Parathyroid adenoma (tissue), 2 donors: ENCODE measurements at regions not wholly inside any gene's neighbourhood (a gene's known extent, or its start where the extent isn't known, plus 50 kb on each side); places are given as distances from the start of the nearest gene placed in this dataset.

Experiments used
- H2AFZ ChIP-seq: fragments of 300-600 bp; sonication (generic); one replicate; pipeline ENCODE4 v1.7.0; 2017; ENCODE audit warnings: antibody characterized with exemption, mild to moderate bottlenecking
- H3K27ac ChIP-seq: fragments of 300-600 bp; sonication (generic); one replicate; pipeline ENCODE4 v1.7.0; 2017
- H3K27me3 ChIP-seq: fragments of 300-600 bp; sonication (generic); one replicate; pipeline ENCODE4 v1.7.0; 2017; ENCODE audit warnings: low read length; ENCODE audit not compliant: control insufficient read depth, insufficient read depth
- H3K36me3 ChIP-seq: fragments of 300-600 bp; sonication (generic); one replicate; pipeline ENCODE4 v1.7.0; 2017; ENCODE audit warnings: low read length; ENCODE audit not compliant: control insufficient read depth, insufficient read depth
- H3K4me1 ChIP-seq: fragments of 300-600 bp; sonication (generic); one replicate; pipeline ENCODE4 v1.7.0; 2017; ENCODE audit warnings: control low read depth
- H3K4me2 ChIP-seq: fragments of 300-600 bp; sonication (generic); one replicate; pipeline ENCODE4 v1.7.0; 2017; ENCODE audit warnings: low read length
- H3K4me3 ChIP-seq: fragments of 300-600 bp; sonication (generic); one replicate; pipeline ENCODE4 v1.7.0; 2017; ENCODE audit warnings: low read depth, low read length
- H3K79me2 ChIP-seq: fragments of 300-600 bp; sonication (generic); one replicate; pipeline ENCODE4 v1.7.0; 2017; ENCODE audit warnings: control low read depth
- H3K9ac ChIP-seq: fragments of 300-600 bp; sonication (generic); one replicate; pipeline ENCODE4 v1.7.0; 2017; ENCODE audit warnings: mild to moderate bottlenecking
- H3K9me3 ChIP-seq: fragments of 300-600 bp; sonication (generic); one replicate; pipeline ENCODE4 v1.7.0; 2017; ENCODE audit warnings: low read length; ENCODE audit not compliant: control insufficient read depth
- TF ChIP-seq, protein P1 (sequence below): fragments of 300-600 bp; sonication (generic); IDR thresholded peaks from one replicate; pipeline ENCODE4 v1.7.0; 2017; ENCODE audit warnings: antibody characterized with exemption, mild to moderate bottlenecking
- donor health status: primary hyperparathyroidism.

- Histone ChIP-seq H3K4me2 (no peak overlapping the region), H3K36me3 (no peaks in the 10 kb centered on the region), H3K4me1 (no peaks in the 10 kb centered on the region), H3K27me3 (no peaks in the 10 kb centered on the region), H3K9me3 (no peaks in the 10 kb centered on the region), H3K79me2 (no peaks in the 10 kb centered on the region), H3K27ac (no peak overlapping the region), H3K4me3 (no peak overlapping the region), H3K9ac (no peak overlapping the region), H2AFZ (no peak overlapping the region)
- TF ChIP-seq, protein P1, sequence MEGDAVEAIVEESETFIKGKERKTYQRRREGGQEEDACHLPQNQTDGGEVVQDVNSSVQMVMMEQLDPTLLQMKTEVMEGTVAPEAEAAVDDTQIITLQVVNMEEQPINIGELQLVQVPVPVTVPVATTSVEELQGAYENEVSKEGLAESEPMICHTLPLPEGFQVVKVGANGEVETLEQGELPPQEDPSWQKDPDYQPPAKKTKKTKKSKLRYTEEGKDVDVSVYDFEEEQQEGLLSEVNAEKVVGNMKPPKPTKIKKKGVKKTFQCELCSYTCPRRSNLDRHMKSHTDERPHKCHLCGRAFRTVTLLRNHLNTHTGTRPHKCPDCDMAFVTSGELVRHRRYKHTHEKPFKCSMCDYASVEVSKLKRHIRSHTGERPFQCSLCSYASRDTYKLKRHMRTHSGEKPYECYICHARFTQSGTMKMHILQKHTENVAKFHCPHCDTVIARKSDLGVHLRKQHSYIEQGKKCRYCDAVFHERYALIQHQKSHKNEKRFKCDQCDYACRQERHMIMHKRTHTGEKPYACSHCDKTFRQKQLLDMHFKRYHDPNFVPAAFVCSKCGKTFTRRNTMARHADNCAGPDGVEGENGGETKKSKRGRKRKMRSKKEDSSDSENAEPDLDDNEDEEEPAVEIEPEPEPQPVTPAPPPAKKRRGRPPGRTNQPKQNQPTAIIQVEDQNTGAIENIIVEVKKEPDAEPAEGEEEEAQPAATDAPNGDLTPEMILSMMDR: no peak
Measured at GRCh38 chr17:73831699-73832098, 187.5 kb upstream of the SDK2 start.

GRCh38 chr17:73833775-73834488 is 189.7 kb upstream of the SDK2 start:
- Histone ChIP-seq H3K9ac (no peak overlapping the region), H3K36me3 (no peaks in the 10 kb centered on the region), H3K4me1 (no peaks in the 10 kb centered on the region), H3K79me2 (no peaks in the 10 kb centered on the region), H3K9me3 (no peaks in the 10 kb centered on the region), H3K27ac (no peak overlapping the region), H3K27me3 (no peaks in the 10 kb centered on the region), H2AFZ (no peak overlapping the region), H3K4me2 (no peak overlapping the region), H3K4me3 (no peak overlapping the region)
- TF ChIP-seq, protein P1: no peak

DNA sequence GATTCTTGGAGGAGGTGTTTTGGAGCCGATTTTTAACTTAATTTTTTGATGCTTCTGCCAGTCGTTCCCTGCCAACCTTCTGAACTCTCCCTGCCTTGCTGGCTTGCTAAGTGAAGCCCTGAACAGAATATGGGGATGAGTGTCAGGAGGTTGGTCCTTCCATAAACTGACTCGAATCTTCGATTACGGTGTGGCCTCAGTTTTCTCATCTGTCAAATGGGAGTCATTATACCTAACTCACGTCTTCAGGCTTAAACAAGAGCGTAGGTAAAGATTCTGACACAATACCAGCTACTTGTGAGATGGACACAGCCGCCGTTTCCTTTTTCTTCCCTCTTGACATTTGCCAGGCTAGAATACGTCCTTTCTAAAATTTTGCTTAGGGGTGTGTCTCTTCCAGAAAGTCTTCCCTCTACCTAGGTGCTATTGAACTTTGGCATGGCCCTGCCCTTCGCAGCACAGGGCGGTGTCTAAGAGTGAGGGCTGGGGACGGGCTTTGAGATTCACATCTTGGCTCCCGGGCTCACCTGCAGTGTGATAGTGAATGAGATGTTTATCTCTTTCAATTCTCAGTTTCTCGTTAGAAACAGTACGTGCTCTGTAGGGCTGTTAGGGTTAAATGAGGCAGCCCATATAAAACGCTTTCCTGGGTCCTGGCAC is 190.6 kb upstream of the SDK2 start:
- no peaks in the 10 kb centered on the region for H3K79me2 ChIP-seq
- H3K4me3 ChIP-seq: no peak overlapping the region
- H3K4me2 ChIP-seq: no peak overlapping the region
- no peaks in the 10 kb centered on the region for H3K36me3 ChIP-seq
- H3K9ac ChIP-seq: no peak overlapping the region
- no peaks in the 10 kb centered on the region for H3K4me1 ChIP-seq
- H3K9me3 ChIP-seq: no peaks in the 10 kb centered on the region
- TF ChIP-seq, protein P1: no peak
- H3K27me3 ChIP-seq: no peaks in the 10 kb centered on the region
- no peak overlapping the region for H2AFZ ChIP-seq
- no peak overlapping the region for H3K27ac ChIP-seq

- Histone ChIP-seq H3K4me2 (no peak overlapping the region), H3K27me3 (no peaks in the 10 kb centered on the region), H3K9ac (no peak overlapping the region), H3K36me3 (no peaks in the 10 kb centered on the region), H2AFZ (no peak overlapping the region), H3K9me3 (no peaks in the 10 kb centered on the region), H3K4me3 (no peak overlapping the region), H3K4me1 (no peaks in the 10 kb centered on the region), H3K79me2 (no peaks in the 10 kb centered on the region), H3K27ac (no peak overlapping the region)
- TF ChIP-seq, protein P1: no peak
Measured at GRCh38 chr17:73835605-73836004, 191.4 kb upstream of the SDK2 start.
